SH-SY5Y (cell line): ENCODE measurements at regions not wholly inside any gene's neighbourhood (a gene's known extent, or its start where the extent isn't known, plus 50 kb on each side); places are given as distances from the start of the nearest gene placed in this dataset.

ENCODE experiments used
- GATA2 ChIP-seq: IDR thresholded peaks from 2 replicates; pipeline ENCODE4 v1.6.1; 2011; ENCODE audit warnings: mild to moderate bottlenecking, low read depth, low read length
- GATA3 ChIP-seq: IDR thresholded peaks from 2 replicates; pipeline ENCODE4 v1.6.1; 2011; ENCODE audit warnings: low read depth, mild to moderate bottlenecking, low read length, moderate library complexity

- TF ChIP-seq GATA2 (no peak), GATA3 (no peak)
These were observed 115.5 kb upstream of the CD93 start for GRCh38 chr20:23201658-23202057.

GRCh38 chr20:23200914-23201313 lies 114.8 kb upstream of the CD93 start:
- TF ChIP-seq GATA2 (no peak), GATA3 (no peak)

GRCh38 chr20:23200413-23200812 lies 114.3 kb upstream of the CD93 start:
- TF ChIP-seq GATA2 (no peak), GATA3 (no peak)

GRCh38 chr20:23199356-23199755 lies 113.2 kb upstream of the CD93 start:
- TF ChIP-seq GATA2 (no peak), GATA3 (no peak)

- TF ChIP-seq GATA2 (no peak), GATA3 (no peak)
These were observed 112.7 kb upstream of the CD93 start for GRCh38 chr20:23198815-23199214.

- no peak for TF ChIP-seq GATA3
- no peak for TF ChIP-seq GATA2
These were observed 111.7 kb upstream of the CD93 start for GRCh38 chr20:23197836-23198235.

GRCh38 chr20:23195636-23196035 lies 109.5 kb upstream of the CD93 start:
- TF ChIP-seq GATA3 (no peak), GATA2 (no peak)

- TF ChIP-seq GATA3 (no peak), GATA2 (no peak)
These were observed 107.8 kb upstream of the CD93 start for GRCh38 chr20:23193801-23194384.

- TF ChIP-seq GATA2 (no peak), GATA3 (no peak)
These were observed 106.3 kb upstream of the CD93 start for GRCh38 chr20:23192469-23192868.

- TF ChIP-seq GATA3 = no peak
- TF ChIP-seq GATA2 = no peak
These were observed 104.4 kb upstream of the CD93 start for GRCh38 chr20:23190557-23190956.

GRCh38 chr20:23189854-23190253 lies 103.7 kb upstream of the CD93 start:
- TF ChIP-seq GATA3 (no peak), GATA2 (no peak)

GRCh38 chr20:23189341-23189740 lies 103.2 kb upstream of the CD93 start:
- no peak for TF ChIP-seq GATA3
- TF ChIP-seq GATA2 = no peak

- TF ChIP-seq GATA3 (no peak), GATA2 (no peak)
These were observed 102.4 kb upstream of the CD93 start for GRCh38 chr20:23188377-23189169.

GRCh38 chr20:23187751-23188150 lies 101.6 kb upstream of the CD93 start:
- no peak for TF ChIP-seq GATA2

- TF ChIP-seq GATA2 (no peak), GATA3 (no peak)
These were observed 100.7 kb upstream of the CD93 start for GRCh38 chr20:23186808-23187207.
